K562 (cell line): ENCODE measurements at regions not wholly inside any gene's neighbourhood (a gene's known extent, or its start where the extent isn't known, plus 50 kb on each side); places are given as distances from the start of the nearest gene placed in this dataset.

Source experiments
- ATAC-seq: fragments of 200-7000 bp; cut with Tn5 transposase; 3 replicates; pipeline ENCODE4 v1.9.1; 2020; ENCODE audit warnings: moderate library complexity
- BruUV-seq: library from RNA; stranded (reverse); fragments of 400-500 nt; replicated peaks from 2 replicates; lab custom pipeline; 2021; lab: Mats Ljungman, UMichigan
- CTCF ChIA-PET: fragments of 300-600 bp; formaldehyde crosslinking; extraction: SDS; loops from one replicate; lab custom pipeline; 2021; ENCODE audit warnings: low intra/inter-chr PET ratio; lab: Yijun Ruan, JAX
- POLR2A ChIA-PET: fragments of 300-600, 350-650 bp; sonication (Branson Sonifier 250); formaldehyde crosslinking; extraction: SDS; loops from one replicate; lab custom pipeline; 2021; ENCODE audit warnings: antibody characterized with exemption, inconsistent platforms; lab: Yijun Ruan, JAX
- DNase-seq, 4 experiments: peaks; one replicate each; pipeline versions ENCODE4 v3.0.0 to v3.0.0-alpha.2; 2011 to 2018; ENCODE audit warnings: low spot score in 3 of 4, mixed read lengths in 3 of 4; ENCODE audit errors: extremely low read depth in 1 of 4
- FAIRE-seq: peaks from 2 replicates; lab custom pipeline; 2011; peaks lifted over from hg19 to GRCh38; lab: Jason Lieb, UNC
- H2AFZ ChIP-seq: 2 replicates; pipeline ENCODE4 v1.6.0; 2011; ENCODE audit warnings: low read depth, low read length, control low read depth, inconsistent platforms
- H3K27ac ChIP-seq: fragments of 200-600 bp; 3 replicates; pipeline ENCODE4 v1.8.0; 2011; ENCODE audit warnings: low read depth, mild to moderate bottlenecking, control low read depth, inconsistent platforms, low read length, moderate library complexity, mixed read lengths; ENCODE audit errors: extremely low read depth
- H3K27me3 ChIP-seq, 2 experiments: fragments of 300-600 bp in 1 of 2; 2 replicates in 1 of 2; 3 replicates in 1 of 2; pipeline versions ENCODE4 v1.6.0 to v1.8.0; 2011; ENCODE audit warnings: inconsistent platforms in 2 of 2, low read length in 2 of 2, mild to moderate bottlenecking in 1 of 2, mixed read lengths in 1 of 2, moderate library complexity in 1 of 2; ENCODE audit not compliant: control insufficient read depth in 2 of 2, insufficient read depth in 2 of 2
- H3K36me3 ChIP-seq: fragments of 300-600 bp; 3 replicates; pipeline ENCODE4 v1.8.0; 2011; ENCODE audit warnings: mild to moderate bottlenecking, low read length, inconsistent platforms; ENCODE audit not compliant: control insufficient read depth, insufficient read depth
- H3K4me1 ChIP-seq, 2 experiments: fragments of 200-600 bp in 1 of 2; replicated peaks in 1 of 2; 2 replicates in 1 of 2; 3 replicates in 1 of 2; pipeline versions ENCODE4 v1.5.1 to v1.8.0; 2011; ENCODE audit warnings: inconsistent platforms in 2 of 2, low read length in 2 of 2, mild to moderate bottlenecking in 1 of 2, mixed read lengths in 1 of 2, moderate library complexity in 1 of 2; ENCODE audit not compliant: control insufficient read depth in 2 of 2, insufficient read depth in 2 of 2
- H3K4me2 ChIP-seq: 2 replicates; pipeline ENCODE4 v1.6.1; 2011; ENCODE audit warnings: low read length, control low read depth, inconsistent platforms, mixed read lengths; ENCODE audit not compliant: insufficient read depth
- H3K4me3 ChIP-seq: fragments of 200-600 bp; sonication (generic), shearing (Covaris generic); 2 replicates; pipeline ENCODE4 v1.5.1; 2016; ENCODE audit warnings: control low read depth, inconsistent platforms
- H3K79me2 ChIP-seq: fragments of 200-600 bp; 3 replicates; pipeline ENCODE4 v1.8.0; 2011; ENCODE audit warnings: low read length, inconsistent platforms; ENCODE audit not compliant: control insufficient read depth, insufficient read depth
- H3K9ac ChIP-seq, 2 experiments: 2 replicates each; pipeline versions ENCODE4 v1.6.0 to v1.6.1; 2011; ENCODE audit warnings: low read depth in 2 of 2, low read length in 2 of 2, control low read depth in 1 of 2, inconsistent platforms in 1 of 2, mild to moderate bottlenecking in 1 of 2, mixed read lengths in 1 of 2; ENCODE audit not compliant: insufficient read depth in 1 of 2
- H3K9me1 ChIP-seq: one replicate; pipeline ENCODE4 v1.6.0; 2011; ENCODE audit warnings: inconsistent platforms, mild to moderate bottlenecking, low read length, moderate library complexity; ENCODE audit not compliant: control insufficient read depth, insufficient read depth
- H3K9me3 ChIP-seq: replicated peaks from 2 replicates; pipeline ENCODE4 v1.5.1; 2011; ENCODE audit warnings: low read depth, low read length, inconsistent platforms; ENCODE audit not compliant: control insufficient read depth, insufficient read depth
- H4K20me1 ChIP-seq: replicated peaks from 2 replicates; pipeline ENCODE4 v1.6.1; 2011; ENCODE audit warnings: low read length, inconsistent platforms, mixed read lengths; ENCODE audit not compliant: control insufficient read depth, insufficient read depth
- ATF1 ChIP-seq, 2 experiments: fragments of 450-650 bp in 1 of 2; IDR thresholded peaks; 2 replicates each; pipeline ENCODE4 v1.6.1; 2016; ENCODE audit warnings: missing compliant biosample characterization in 1 of 2, missing genetic modification characterization in 1 of 2
- FOXA1 ChIP-seq: fragments of 450-650 bp; IDR thresholded peaks from 2 replicates; pipeline ENCODE4 v1.6.1; 2016; ENCODE audit warnings: mild to moderate bottlenecking, borderline replicate concordance
- HCFC1 ChIP-seq: IDR thresholded peaks from 2 replicates; pipeline ENCODE4 v1.6.1; 2012; ENCODE audit warnings: low read depth, low read length, improper control_type of control experiment
- LARP7 ChIP-seq: fragments of 450-650 bp; IDR thresholded peaks from 2 replicates; pipeline ENCODE4 v1.6.1; 2016
- MTA3 ChIP-seq: fragments of 450-650 bp; formaldehyde crosslinking; IDR thresholded peaks from 2 replicates; pipeline ENCODE4 v1.6.1; 2017; ENCODE audit warnings: mild to moderate bottlenecking, borderline replicate concordance
- NFRKB ChIP-seq: fragments of 450-650 bp; IDR thresholded peaks from 2 replicates; pipeline ENCODE4 v1.6.1; 2016; ENCODE audit warnings: low read depth
- PHF8 ChIP-seq: fragments of 200-600 bp; sonication (generic); IDR thresholded peaks from 2 replicates; pipeline ENCODE4 v1.6.1; 2012; ENCODE audit warnings: mixed run types, mild to moderate bottlenecking, inconsistent platforms, low read length, moderate library complexity, borderline replicate concordance
- STAG1 ChIP-seq: sonication (generic); formaldehyde crosslinking; IDR thresholded peaks from 2 replicates; pipeline ENCODE4 v1.5.0; 2020; ENCODE audit warnings: missing genetic modification reagents, borderline replicate concordance
- ZNF431 ChIP-seq: sonication (generic); formaldehyde crosslinking; IDR thresholded peaks from 2 replicates; pipeline ENCODE4 v1.8.0; 2022; ENCODE audit warnings: mild to moderate bottlenecking, missing genetic modification reagents
- ZNF77 ChIP-seq: fragments of 250-450 bp; sonication (Bioruptor Pico); IDR thresholded peaks from 2 replicates; pipeline ENCODE4 v1.5.0; 2020
- WGBS: fragments of 100-300 bp; shearing (Covaris generic); methylation state at CpG from one replicate; pipeline ENCODE4 v1.1.6; 2016; ENCODE audit warnings: low coverage, mixed read lengths; ENCODE audit not compliant: insufficient coverage; ENCODE audit errors: missing lambda C conversion rate; 5-methylcytosine and 5-hydroxymethylcytosine counted together
- in situ Hi-C: fragments of 300-500 bp; cut with MboI; formaldehyde crosslinking; loops from 4 replicates; pipeline ENCODE4 v1.15.0; 2018; ENCODE audit warnings: inconsistent platforms, mixed read lengths
- intact Hi-C: fragments of 100-400 bp; cut with micrococcal nuclease; formaldehyde crosslinking; loops from 2 replicates; pipeline ENCODE4 v1.14.2; 2022
- TF ChIP-seq, protein P1 (sequence below): fragments of 450-650 bp; conservative IDR thresholded peaks from 2 replicates; pipeline ENCODE4 v1.6.1; 2016; ENCODE audit warnings: missing genetic modification characterization, low read depth, mild to moderate bottlenecking, missing compliant biosample characterization, moderate library complexity
- TF ChIP-seq, protein P2 (sequence below): fragments of 200-600 bp; sonication (generic); IDR thresholded peaks from one replicate; pipeline ENCODE4 v1.6.1; 2012; ENCODE audit warnings: mild to moderate bottlenecking, low read depth, low read length, inconsistent platforms

DNA sequence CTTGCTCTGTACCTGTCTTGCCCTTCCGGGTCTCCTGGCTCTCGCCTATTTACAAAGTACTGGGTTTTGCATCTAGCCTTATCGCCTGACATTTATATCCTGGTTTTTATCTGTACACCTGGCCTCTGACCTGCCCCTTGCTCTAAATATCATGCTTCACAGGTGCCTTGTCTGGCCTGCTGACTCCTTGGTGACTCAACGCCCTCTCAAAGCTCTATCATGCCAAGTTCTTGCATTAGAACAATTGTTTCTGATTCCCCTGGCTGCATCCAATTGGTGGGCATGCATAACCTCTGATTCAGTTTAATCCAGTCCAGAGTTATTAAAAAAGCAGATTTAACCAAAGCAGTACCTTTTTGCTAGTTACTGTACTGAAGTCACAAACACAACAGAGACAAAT lies 113.9 kb upstream of the CCDC68 start:
- 0% methylated on average over 4 of the region's 4 CpGs for WGBS
- no peaks in the 10 kb centered on the region; the same call in 1 of the 2 replicates for H4K20me1 ChIP-seq
- ChIA-PET POLR2A (no interaction called here), CTCF (no interaction called here)
- H3K9me1 ChIP-seq, result no peaks in the 10 kb centered on the region
- H3K9me3 ChIP-seq, result no peaks in the 10 kb centered on the region
- in situ Hi-C loops, result no loop called here
- DNase-seq (no peak), FAIRE-seq (no peak), ATAC-seq (no peak)
- no peak overlapping the region for H3K4me2 ChIP-seq
- H3K9ac ChIP-seq, result no peak overlapping the region
- H3K4me1 ChIP-seq, result no peaks in the 10 kb centered on the region
- BruUV-seq, result no TSS peak
- no peaks in the 10 kb centered on the region; a peak in 2 of 5 replicates for H3K27me3 ChIP-seq
- H3K79me2 ChIP-seq, result no peaks in the 10 kb centered on the region
- H3K27ac ChIP-seq, result no peak overlapping the region
- H3K4me3 ChIP-seq, result no peak overlapping the region
- intact Hi-C loops, result no loop called here
- no peak overlapping the region for H2AFZ ChIP-seq
- no peaks in the 10 kb centered on the region for H3K36me3 ChIP-seq
- TF ChIP-seq MTA3 (no peak), FOXA1 (no peak), LARP7 (no peak), NFRKB (no peak), ATF1 (CRISPR knock-in tag; IDR thresholded peaks at IDR 0.05) (no peak), ATF1 (tag; IDR thresholded peaks at IDR 0.05) (no peak), PHF8 (no peak), ZNF431 (CRISPR knock-in tag) (no peak), ZNF77 (no peak), HCFC1 (no peak), STAG1 (CRISPR knock-in tag) (no peak)
- TF ChIP-seq, protein P1, sequence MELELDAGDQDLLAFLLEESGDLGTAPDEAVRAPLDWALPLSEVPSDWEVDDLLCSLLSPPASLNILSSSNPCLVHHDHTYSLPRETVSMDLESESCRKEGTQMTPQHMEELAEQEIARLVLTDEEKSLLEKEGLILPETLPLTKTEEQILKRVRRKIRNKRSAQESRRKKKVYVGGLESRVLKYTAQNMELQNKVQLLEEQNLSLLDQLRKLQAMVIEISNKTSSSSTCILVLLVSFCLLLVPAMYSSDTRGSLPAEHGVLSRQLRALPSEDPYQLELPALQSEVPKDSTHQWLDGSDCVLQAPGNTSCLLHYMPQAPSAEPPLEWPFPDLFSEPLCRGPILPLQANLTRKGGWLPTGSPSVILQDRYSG, result no peak
- TF ChIP-seq, protein P2, sequence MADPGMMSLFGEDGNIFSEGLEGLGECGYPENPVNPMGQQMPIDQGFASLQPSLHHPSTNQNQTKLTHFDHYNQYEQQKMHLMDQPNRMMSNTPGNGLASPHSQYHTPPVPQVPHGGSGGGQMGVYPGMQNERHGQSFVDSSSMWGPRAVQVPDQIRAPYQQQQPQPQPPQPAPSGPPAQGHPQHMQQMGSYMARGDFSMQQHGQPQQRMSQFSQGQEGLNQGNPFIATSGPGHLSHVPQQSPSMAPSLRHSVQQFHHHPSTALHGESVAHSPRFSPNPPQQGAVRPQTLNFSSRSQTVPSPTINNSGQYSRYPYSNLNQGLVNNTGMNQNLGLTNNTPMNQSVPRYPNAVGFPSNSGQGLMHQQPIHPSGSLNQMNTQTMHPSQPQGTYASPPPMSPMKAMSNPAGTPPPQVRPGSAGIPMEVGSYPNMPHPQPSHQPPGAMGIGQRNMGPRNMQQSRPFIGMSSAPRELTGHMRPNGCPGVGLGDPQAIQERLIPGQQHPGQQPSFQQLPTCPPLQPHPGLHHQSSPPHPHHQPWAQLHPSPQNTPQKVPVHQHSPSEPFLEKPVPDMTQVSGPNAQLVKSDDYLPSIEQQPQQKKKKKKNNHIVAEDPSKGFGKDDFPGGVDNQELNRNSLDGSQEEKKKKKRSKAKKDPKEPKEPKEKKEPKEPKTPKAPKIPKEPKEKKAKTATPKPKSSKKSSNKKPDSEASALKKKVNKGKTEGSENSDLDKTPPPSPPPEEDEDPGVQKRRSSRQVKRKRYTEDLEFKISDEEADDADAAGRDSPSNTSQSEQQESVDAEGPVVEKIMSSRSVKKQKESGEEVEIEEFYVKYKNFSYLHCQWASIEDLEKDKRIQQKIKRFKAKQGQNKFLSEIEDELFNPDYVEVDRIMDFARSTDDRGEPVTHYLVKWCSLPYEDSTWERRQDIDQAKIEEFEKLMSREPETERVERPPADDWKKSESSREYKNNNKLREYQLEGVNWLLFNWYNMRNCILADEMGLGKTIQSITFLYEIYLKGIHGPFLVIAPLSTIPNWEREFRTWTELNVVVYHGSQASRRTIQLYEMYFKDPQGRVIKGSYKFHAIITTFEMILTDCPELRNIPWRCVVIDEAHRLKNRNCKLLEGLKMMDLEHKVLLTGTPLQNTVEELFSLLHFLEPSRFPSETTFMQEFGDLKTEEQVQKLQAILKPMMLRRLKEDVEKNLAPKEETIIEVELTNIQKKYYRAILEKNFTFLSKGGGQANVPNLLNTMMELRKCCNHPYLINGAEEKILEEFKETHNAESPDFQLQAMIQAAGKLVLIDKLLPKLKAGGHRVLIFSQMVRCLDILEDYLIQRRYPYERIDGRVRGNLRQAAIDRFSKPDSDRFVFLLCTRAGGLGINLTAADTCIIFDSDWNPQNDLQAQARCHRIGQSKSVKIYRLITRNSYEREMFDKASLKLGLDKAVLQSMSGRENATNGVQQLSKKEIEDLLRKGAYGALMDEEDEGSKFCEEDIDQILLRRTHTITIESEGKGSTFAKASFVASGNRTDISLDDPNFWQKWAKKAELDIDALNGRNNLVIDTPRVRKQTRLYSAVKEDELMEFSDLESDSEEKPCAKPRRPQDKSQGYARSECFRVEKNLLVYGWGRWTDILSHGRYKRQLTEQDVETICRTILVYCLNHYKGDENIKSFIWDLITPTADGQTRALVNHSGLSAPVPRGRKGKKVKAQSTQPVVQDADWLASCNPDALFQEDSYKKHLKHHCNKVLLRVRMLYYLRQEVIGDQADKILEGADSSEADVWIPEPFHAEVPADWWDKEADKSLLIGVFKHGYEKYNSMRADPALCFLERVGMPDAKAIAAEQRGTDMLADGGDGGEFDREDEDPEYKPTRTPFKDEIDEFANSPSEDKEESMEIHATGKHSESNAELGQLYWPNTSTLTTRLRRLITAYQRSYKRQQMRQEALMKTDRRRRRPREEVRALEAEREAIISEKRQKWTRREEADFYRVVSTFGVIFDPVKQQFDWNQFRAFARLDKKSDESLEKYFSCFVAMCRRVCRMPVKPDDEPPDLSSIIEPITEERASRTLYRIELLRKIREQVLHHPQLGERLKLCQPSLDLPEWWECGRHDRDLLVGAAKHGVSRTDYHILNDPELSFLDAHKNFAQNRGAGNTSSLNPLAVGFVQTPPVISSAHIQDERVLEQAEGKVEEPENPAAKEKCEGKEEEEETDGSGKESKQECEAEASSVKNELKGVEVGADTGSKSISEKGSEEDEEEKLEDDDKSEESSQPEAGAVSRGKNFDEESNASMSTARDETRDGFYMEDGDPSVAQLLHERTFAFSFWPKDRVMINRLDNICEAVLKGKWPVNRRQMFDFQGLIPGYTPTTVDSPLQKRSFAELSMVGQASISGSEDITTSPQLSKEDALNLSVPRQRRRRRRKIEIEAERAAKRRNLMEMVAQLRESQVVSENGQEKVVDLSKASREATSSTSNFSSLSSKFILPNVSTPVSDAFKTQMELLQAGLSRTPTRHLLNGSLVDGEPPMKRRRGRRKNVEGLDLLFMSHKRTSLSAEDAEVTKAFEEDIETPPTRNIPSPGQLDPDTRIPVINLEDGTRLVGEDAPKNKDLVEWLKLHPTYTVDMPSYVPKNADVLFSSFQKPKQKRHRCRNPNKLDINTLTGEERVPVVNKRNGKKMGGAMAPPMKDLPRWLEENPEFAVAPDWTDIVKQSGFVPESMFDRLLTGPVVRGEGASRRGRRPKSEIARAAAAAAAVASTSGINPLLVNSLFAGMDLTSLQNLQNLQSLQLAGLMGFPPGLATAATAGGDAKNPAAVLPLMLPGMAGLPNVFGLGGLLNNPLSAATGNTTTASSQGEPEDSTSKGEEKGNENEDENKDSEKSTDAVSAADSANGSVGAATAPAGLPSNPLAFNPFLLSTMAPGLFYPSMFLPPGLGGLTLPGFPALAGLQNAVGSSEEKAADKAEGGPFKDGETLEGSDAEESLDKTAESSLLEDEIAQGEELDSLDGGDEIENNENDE, result no peak
